HFF-Myc (cell line): ENCODE measurements at regions not wholly inside any gene's neighbourhood (a gene's known extent, or its start where the extent isn't known, plus 50 kb on each side); places are given as distances from the start of the nearest gene placed in this dataset.

Source experiments
- DNase-seq: peaks from one replicate; pipeline ENCODE4 v3.0.0-alpha.2; 2011; ENCODE audit warnings: low read depth; ENCODE audit errors: extremely low read depth
- H3K4me3 ChIP-seq: replicated peaks from 2 replicates; pipeline ENCODE4 v1.5.1; 2011; ENCODE audit warnings: low read depth, mild to moderate bottlenecking, control low read depth, low read length
- CTCF ChIP-seq: IDR thresholded peaks from 2 replicates; pipeline ENCODE4 v1.5.1; 2012; ENCODE audit warnings: mild to moderate bottlenecking, low read depth, low read length, control low read depth; ENCODE audit errors: missing control alignments

GRCh38 chr11:119533921-119534736 lies 111.2 kb upstream of the THY1 start:
- TF ChIP-seq CTCF, result peak; percentile 96
- DNase-seq, result no peak

GRCh38 chr11:119533462-119533861 lies 110.5 kb upstream of the THY1 start:
- no peak for DNase-seq
- TF ChIP-seq CTCF, result no peak

More at GRCh38 chr11:119533921-119534736, 111.2 kb upstream of the THY1 start:
- H3K4me3 ChIP-seq, result no peak overlapping the region

GRCh38 chr11:119532551-119532950 lies 109.6 kb upstream of the THY1 start:
- no peak for TF ChIP-seq CTCF
- no peak for DNase-seq
- H3K4me3 ChIP-seq, result no peak overlapping the region

More at GRCh38 chr11:119533462-119533861, 110.5 kb upstream of the THY1 start:
- H3K4me3 ChIP-seq, result no peak overlapping the region

- no peak overlapping the region for H3K4me3 ChIP-seq
- TF ChIP-seq CTCF, result no peak
- DNase-seq, result no peak
Observed at GRCh38 chr11:119531623-119532022, 108.7 kb upstream of the THY1 start.

GRCh38 chr11:119531056-119531455 lies 108.1 kb upstream of the THY1 start:
- H3K4me3 ChIP-seq, result no peak overlapping the region
- no peak for TF ChIP-seq CTCF
- no peak for DNase-seq

GRCh38 chr11:119530509-119530908 lies 107.5 kb upstream of the THY1 start:
- no peak overlapping the region for H3K4me3 ChIP-seq
- no peak for TF ChIP-seq CTCF
- DNase-seq, result no peak
